ENCODE measurements at regions not wholly inside any gene's neighbourhood (a gene's known extent, or its start where the extent isn't known, plus 50 kb on each side); places are given as distances from the start of the nearest gene placed in this dataset.

GRCh38 chr9:108275906-108276305 is 579.9 kb downstream of the ACTL7B start:
- TF ChIP-seq, protein P1, sequence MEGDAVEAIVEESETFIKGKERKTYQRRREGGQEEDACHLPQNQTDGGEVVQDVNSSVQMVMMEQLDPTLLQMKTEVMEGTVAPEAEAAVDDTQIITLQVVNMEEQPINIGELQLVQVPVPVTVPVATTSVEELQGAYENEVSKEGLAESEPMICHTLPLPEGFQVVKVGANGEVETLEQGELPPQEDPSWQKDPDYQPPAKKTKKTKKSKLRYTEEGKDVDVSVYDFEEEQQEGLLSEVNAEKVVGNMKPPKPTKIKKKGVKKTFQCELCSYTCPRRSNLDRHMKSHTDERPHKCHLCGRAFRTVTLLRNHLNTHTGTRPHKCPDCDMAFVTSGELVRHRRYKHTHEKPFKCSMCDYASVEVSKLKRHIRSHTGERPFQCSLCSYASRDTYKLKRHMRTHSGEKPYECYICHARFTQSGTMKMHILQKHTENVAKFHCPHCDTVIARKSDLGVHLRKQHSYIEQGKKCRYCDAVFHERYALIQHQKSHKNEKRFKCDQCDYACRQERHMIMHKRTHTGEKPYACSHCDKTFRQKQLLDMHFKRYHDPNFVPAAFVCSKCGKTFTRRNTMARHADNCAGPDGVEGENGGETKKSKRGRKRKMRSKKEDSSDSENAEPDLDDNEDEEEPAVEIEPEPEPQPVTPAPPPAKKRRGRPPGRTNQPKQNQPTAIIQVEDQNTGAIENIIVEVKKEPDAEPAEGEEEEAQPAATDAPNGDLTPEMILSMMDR (IDR thresholded peaks at IDR 0.05; ENCODE audit: low read depth, low read length, poor library complexity, severe bottlenecking): no peak
- no peak for TF ChIP-seq EZH2phosphoT487 (IDR thresholded peaks at IDR 0.05; ENCODE audit: borderline replicate concordance, low read length)
